MM.1S (cell line): ENCODE measurements at regions not wholly inside any gene's neighbourhood (a gene's known extent, or its start where the extent isn't known, plus 50 kb on each side); places are given as distances from the start of the nearest gene placed in this dataset.
A peak's percentile ranks its signal among the peaks of the same experiment; 100 is the strongest.

Source experiments
- DNase-seq: peaks from one replicate; pipeline ENCODE4 v3.0.0-alpha.2; 2015
- H2AFZ ChIP-seq: fragments of 300-600 bp; sonication (generic); 2 replicates; pipeline ENCODE4 v1.6.0; 2016; ENCODE audit warnings: antibody characterized with exemption, low read length
- H3F3A ChIP-seq: fragments of 300-600 bp; sonication (generic); 2 replicates; pipeline ENCODE4 v1.6.1; 2016; ENCODE audit warnings: mild to moderate bottlenecking, antibody characterized with exemption, low read length, moderate library complexity, mixed read lengths; ENCODE audit not compliant: insufficient read depth
- H3K27ac ChIP-seq: fragments of 300-600 bp; sonication (generic); 2 replicates; pipeline ENCODE4 v1.5.1; 2016; ENCODE audit warnings: mild to moderate bottlenecking, low read length
- H3K27me3 ChIP-seq: fragments of 300-600 bp; sonication (generic); replicated peaks from 2 replicates; pipeline ENCODE4 v1.6.0; 2016; ENCODE audit warnings: low read length; ENCODE audit not compliant: insufficient read depth
- H3K36me3 ChIP-seq: fragments of 300-600 bp; sonication (generic); replicated peaks from 2 replicates; pipeline ENCODE4 v1.6.1; 2016; ENCODE audit warnings: mild to moderate bottlenecking, low read length, mixed read lengths; ENCODE audit not compliant: insufficient read depth
- H3K4me1 ChIP-seq: fragments of 300-600 bp; sonication (generic); 2 replicates; pipeline ENCODE4 v1.6.1; 2016; ENCODE audit warnings: low read length, mixed read lengths
- H3K4me2 ChIP-seq: fragments of 300-600 bp; sonication (generic); 2 replicates; pipeline ENCODE4 v1.6.0; 2016; ENCODE audit warnings: low read depth, low read length
- H3K4me3 ChIP-seq: fragments of 300-600 bp; sonication (generic); 2 replicates; pipeline ENCODE4 v1.5.1; 2016; ENCODE audit warnings: low read length, mixed read lengths
- H3K79me2 ChIP-seq: fragments of 300-600 bp; sonication (generic); 2 replicates; pipeline ENCODE4 v1.6.1; 2016; ENCODE audit warnings: mixed run types, low read length, mixed read lengths
- H3K9ac ChIP-seq: fragments of 300-600 bp; sonication (generic); 2 replicates; pipeline ENCODE4 v1.6.1; 2016; ENCODE audit warnings: low read length, mixed read lengths
- H3K9me2 ChIP-seq: fragments of 300-600 bp; sonication (generic); replicated peaks from 2 replicates; pipeline ENCODE4 v1.6.1; 2016; ENCODE audit warnings: mild to moderate bottlenecking, low read length, mixed read lengths; ENCODE audit not compliant: insufficient read depth
- H3K9me3 ChIP-seq: fragments of 300-600 bp; sonication (generic); replicated peaks from 2 replicates; pipeline ENCODE4 v1.6.1; 2016; ENCODE audit warnings: mild to moderate bottlenecking, low read length, mixed read lengths; ENCODE audit not compliant: insufficient read depth
- H4K20me1 ChIP-seq: fragments of 300-600 bp; sonication (generic); 2 replicates; pipeline ENCODE4 v1.6.1; 2016; ENCODE audit warnings: mild to moderate bottlenecking, low read length, moderate library complexity, mixed read lengths; ENCODE audit not compliant: insufficient read depth
- EZH2 ChIP-seq: fragments of 300-600 bp; sonication (generic); optimal IDR thresholded peaks from 2 replicates; pipeline ENCODE3; 2017; ENCODE audit warnings: low read depth, mild to moderate bottlenecking, antibody characterized with exemption, low read length, mixed read lengths
- EZH2phosphoT487 ChIP-seq: fragments of 300-600 bp; sonication (generic); IDR thresholded peaks from 2 replicates; pipeline ENCODE4 v1.6.1; 2018; ENCODE audit warnings: antibody characterized with exemption, low read length
- TF ChIP-seq, protein P1 (sequence below): fragments of 300-600 bp; sonication (generic); IDR thresholded peaks from 2 replicates; pipeline ENCODE4 v1.5.1; 2016; ENCODE audit warnings: antibody characterized with exemption, low read length, mixed read lengths

- H3K9ac ChIP-seq, result no peak overlapping the region
- no peaks in the 10 kb centered on the region for H3K9me3 ChIP-seq
- peaks cover 33% of the 10 kb centered on the region for H3K4me1 ChIP-seq
- no peaks in the 10 kb centered on the region for H3K27me3 ChIP-seq
- H3F3A ChIP-seq, result peaks cover 15% of the 10 kb centered on the region
- H4K20me1 ChIP-seq, result no peaks in the 10 kb centered on the region
- no peak overlapping the region; the same call in 1 of the 2 replicates for H2AFZ ChIP-seq
- peak overlapping the region; percentile 84; the same call in 1 of the 2 replicates for H3K27ac ChIP-seq
- no peaks in the 10 kb centered on the region for H3K36me3 ChIP-seq
- TF ChIP-seq, protein P1, sequence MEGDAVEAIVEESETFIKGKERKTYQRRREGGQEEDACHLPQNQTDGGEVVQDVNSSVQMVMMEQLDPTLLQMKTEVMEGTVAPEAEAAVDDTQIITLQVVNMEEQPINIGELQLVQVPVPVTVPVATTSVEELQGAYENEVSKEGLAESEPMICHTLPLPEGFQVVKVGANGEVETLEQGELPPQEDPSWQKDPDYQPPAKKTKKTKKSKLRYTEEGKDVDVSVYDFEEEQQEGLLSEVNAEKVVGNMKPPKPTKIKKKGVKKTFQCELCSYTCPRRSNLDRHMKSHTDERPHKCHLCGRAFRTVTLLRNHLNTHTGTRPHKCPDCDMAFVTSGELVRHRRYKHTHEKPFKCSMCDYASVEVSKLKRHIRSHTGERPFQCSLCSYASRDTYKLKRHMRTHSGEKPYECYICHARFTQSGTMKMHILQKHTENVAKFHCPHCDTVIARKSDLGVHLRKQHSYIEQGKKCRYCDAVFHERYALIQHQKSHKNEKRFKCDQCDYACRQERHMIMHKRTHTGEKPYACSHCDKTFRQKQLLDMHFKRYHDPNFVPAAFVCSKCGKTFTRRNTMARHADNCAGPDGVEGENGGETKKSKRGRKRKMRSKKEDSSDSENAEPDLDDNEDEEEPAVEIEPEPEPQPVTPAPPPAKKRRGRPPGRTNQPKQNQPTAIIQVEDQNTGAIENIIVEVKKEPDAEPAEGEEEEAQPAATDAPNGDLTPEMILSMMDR, result no peak
- TF ChIP-seq EZH2phosphoT487, result no peak
- TF ChIP-seq EZH2, result no peak
- no peaks in the 10 kb centered on the region for H3K9me2 ChIP-seq
- DNase-seq, result no peak
- no peaks in the 10 kb centered on the region for H3K79me2 ChIP-seq
- H3K4me3 ChIP-seq, result no peak overlapping the region
- no peak overlapping the region for H3K4me2 ChIP-seq
These were observed 354.7 kb upstream of the FIGN start for GRCh38 chr2:164090533-164090932.

DNA sequence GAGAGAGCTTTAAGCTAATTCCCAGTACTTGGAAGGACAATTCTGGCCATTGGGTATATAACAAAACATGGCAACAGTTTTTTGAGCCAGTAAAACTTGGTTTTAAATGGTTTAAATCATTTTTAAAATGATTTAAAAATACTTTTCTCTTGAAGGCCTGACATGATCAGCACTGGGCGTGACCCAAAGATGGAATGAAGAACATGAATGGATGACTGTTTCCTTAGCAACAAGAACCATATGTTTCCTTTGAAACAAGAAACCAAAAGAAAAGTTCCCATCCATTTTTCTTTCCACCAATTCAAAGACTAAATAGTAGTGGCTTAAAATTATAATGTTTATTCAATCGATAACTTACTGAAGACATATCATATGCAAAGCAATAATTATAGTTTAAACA, 348.3 kb upstream of the FIGN start:
- TF ChIP-seq EZH2phosphoT487, result no peak
- TF ChIP-seq, protein P1, result no peak
- TF ChIP-seq EZH2, result no peak
- no peaks in the 10 kb centered on the region for H3K9me2 ChIP-seq
- H3K27ac ChIP-seq, result no peak overlapping the region
- no peak for DNase-seq
- H3K4me1 ChIP-seq, result no peaks in the 10 kb centered on the region
- no peak overlapping the region for H3K4me2 ChIP-seq
- H3K9me3 ChIP-seq, result no peaks in the 10 kb centered on the region
- no peak overlapping the region for H3K9ac ChIP-seq
- H3K36me3 ChIP-seq, result no peaks in the 10 kb centered on the region
- no peaks in the 10 kb centered on the region for H3F3A ChIP-seq
- no peak overlapping the region for H3K4me3 ChIP-seq
- H3K27me3 ChIP-seq, result no peaks in the 10 kb centered on the region
- H4K20me1 ChIP-seq, result no peaks in the 10 kb centered on the region
- no peak overlapping the region for H2AFZ ChIP-seq
- no peaks in the 10 kb centered on the region for H3K79me2 ChIP-seq

DNA sequence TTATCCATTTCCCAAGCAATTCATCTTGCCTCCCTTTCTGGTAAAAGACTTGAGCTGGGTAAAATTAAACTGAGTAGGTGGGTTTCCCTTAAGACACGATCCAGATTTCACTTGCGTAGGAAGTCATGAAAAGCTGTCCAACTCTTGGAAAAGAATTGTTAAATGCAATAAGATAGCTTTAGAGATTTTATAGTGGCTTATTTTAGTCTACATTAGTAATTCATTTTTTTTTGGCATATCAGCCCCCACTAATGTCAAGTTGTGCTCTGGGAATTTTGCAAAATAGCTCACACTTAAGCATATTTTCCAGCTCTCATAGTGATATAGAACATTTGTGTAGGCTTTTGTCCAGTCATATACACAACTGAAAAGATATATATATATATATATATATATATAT, 344.7 kb upstream of the FIGN start:
- H3K27ac ChIP-seq, result no peak overlapping the region
- H3K36me3 ChIP-seq, result no peaks in the 10 kb centered on the region
- H3F3A ChIP-seq, result no peaks in the 10 kb centered on the region
- TF ChIP-seq EZH2phosphoT487 (no peak), EZH2 (no peak)
- TF ChIP-seq, protein P1, result no peak
- no peak overlapping the region for H2AFZ ChIP-seq
- H3K9me2 ChIP-seq, result no peaks in the 10 kb centered on the region
- no peak overlapping the region for H3K9ac ChIP-seq
- H3K4me1 ChIP-seq, result peaks cover 6% of the 10 kb centered on the region; the same call in 1 of the 2 replicates
- no peak overlapping the region for H3K4me3 ChIP-seq
- no peak overlapping the region for H3K4me2 ChIP-seq
- H4K20me1 ChIP-seq, result no peaks in the 10 kb centered on the region
- H3K27me3 ChIP-seq, result no peaks in the 10 kb centered on the region
- H3K9me3 ChIP-seq, result no peaks in the 10 kb centered on the region
- no peak for DNase-seq
- no peaks in the 10 kb centered on the region for H3K79me2 ChIP-seq
